Gastroesophageal sphincter (tissue), 3 donors: ENCODE measurements at regions not wholly inside any gene's neighbourhood (a gene's known extent, or its start where the extent isn't known, plus 50 kb on each side); places are given as distances from the start of the nearest gene placed in this dataset.

ENCODE experiments used
- EP300 ChIP-seq: sonication (generic); formaldehyde crosslinking; IDR thresholded peaks from one replicate; pipeline ENCODE4 v1.6.1; 2017; ENCODE audit warnings: antibody characterized with exemption, mild to moderate bottlenecking
- POLR2A ChIP-seq, 2 donors: fragments of 450-650 bp; IDR thresholded peaks; one replicate each; pipeline ENCODE4 v1.6.1; 2017; ENCODE audit warnings: antibody characterized with exemption in 2 of 2, mild to moderate bottlenecking in 2 of 2, moderate library complexity in 1 of 2
- TF ChIP-seq, protein P1 (sequence below), 4 experiments: fragments of 200-600 bp in 2 of 4; fragments of 450-650 bp in 2 of 4; sonication (generic) in 1 of 4; IDR thresholded peaks; one replicate each; pipeline ENCODE4 v1.5.1; 2017 to 2019; ENCODE audit warnings: antibody characterized with exemption in 4 of 4, mild to moderate bottlenecking in 2 of 4, moderate library complexity in 2 of 4

DNA sequence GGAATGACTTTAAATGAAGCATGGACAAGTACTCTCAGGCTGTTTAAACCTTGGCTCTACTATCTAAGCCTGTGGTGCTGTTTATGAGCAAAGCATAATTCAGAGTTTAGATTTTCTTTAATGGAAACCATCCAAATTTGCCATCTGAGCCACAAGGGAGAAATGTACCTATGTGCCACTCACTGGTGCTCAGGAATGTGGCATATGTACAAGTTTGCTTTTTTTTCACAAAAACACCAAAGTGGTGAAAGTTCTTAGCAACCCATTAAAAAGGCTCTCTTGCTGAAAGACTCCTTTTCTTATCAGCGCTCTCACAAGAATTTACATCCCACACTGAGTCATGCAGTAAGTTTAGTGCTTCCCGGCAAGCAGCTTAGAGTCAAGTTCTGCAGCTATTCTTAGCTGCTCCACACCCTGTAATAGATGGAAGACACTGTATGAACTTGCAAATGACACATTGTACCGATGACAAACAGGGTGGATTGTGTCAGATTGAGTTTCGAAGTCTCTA lies 57.3 kb upstream of the MLIP start:
- TF ChIP-seq, protein P1, sequence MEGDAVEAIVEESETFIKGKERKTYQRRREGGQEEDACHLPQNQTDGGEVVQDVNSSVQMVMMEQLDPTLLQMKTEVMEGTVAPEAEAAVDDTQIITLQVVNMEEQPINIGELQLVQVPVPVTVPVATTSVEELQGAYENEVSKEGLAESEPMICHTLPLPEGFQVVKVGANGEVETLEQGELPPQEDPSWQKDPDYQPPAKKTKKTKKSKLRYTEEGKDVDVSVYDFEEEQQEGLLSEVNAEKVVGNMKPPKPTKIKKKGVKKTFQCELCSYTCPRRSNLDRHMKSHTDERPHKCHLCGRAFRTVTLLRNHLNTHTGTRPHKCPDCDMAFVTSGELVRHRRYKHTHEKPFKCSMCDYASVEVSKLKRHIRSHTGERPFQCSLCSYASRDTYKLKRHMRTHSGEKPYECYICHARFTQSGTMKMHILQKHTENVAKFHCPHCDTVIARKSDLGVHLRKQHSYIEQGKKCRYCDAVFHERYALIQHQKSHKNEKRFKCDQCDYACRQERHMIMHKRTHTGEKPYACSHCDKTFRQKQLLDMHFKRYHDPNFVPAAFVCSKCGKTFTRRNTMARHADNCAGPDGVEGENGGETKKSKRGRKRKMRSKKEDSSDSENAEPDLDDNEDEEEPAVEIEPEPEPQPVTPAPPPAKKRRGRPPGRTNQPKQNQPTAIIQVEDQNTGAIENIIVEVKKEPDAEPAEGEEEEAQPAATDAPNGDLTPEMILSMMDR (IDR thresholded peaks at IDR 0.05), result no peak
- no peak for TF ChIP-seq POLR2A (IDR thresholded peaks at IDR 0.05)
- TF ChIP-seq EP300, result no peak
